Neural cell (in vitro differentiated cells): ENCODE measurements at regions not wholly inside any gene's neighbourhood (a gene's known extent, or its start where the extent isn't known, plus 50 kb on each side); places are given as distances from the start of the nearest gene placed in this dataset.

Experiments used
- H2AFZ ChIP-seq: fragments of 200-600, 300-800 bp; sonication (generic), shearing (Covaris generic); 2 replicates; pipeline ENCODE4 v1.6.0; 2014; ENCODE audit warnings: low read depth, mild to moderate bottlenecking, antibody characterized with exemption, low read length, moderate library complexity
- H3F3A ChIP-seq: fragments of 200-600 bp; shearing (Covaris generic); 2 replicates; pipeline ENCODE4 v1.6.1; 2016; ENCODE audit warnings: mild to moderate bottlenecking, moderate library complexity, mixed read lengths, antibody characterized with exemption, low read length; ENCODE audit not compliant: insufficient read depth, poor library complexity, severe bottlenecking
- H3K27ac ChIP-seq: fragments of 200-600, 300-800 bp; sonication (generic), shearing (Covaris generic); 2 replicates; pipeline ENCODE4 v1.5.1; 2014; ENCODE audit warnings: mild to moderate bottlenecking, low read length, moderate library complexity
- H3K27me3 ChIP-seq: fragments of 300-800, 200-600 bp; sonication (generic), shearing (Covaris generic); 2 replicates; pipeline ENCODE4 v1.6.0; 2014; ENCODE audit warnings: mild to moderate bottlenecking, low read depth, low read length, moderate library complexity; ENCODE audit not compliant: insufficient read depth
- H3K36me3 ChIP-seq: fragments of 300-800, 200-600 bp; sonication (generic), shearing (Covaris generic); 2 replicates; pipeline ENCODE4 v1.5.1; 2014; ENCODE audit warnings: mild to moderate bottlenecking, antibody characterized with exemption, low read length, moderate library complexity; ENCODE audit not compliant: insufficient read depth
- H3K4me2 ChIP-seq: fragments of 300-800, 200-600 bp; sonication (generic), shearing (Covaris generic); 2 replicates; pipeline ENCODE4 v1.6.0; 2014; ENCODE audit warnings: mild to moderate bottlenecking, low read length
- H3K4me3 ChIP-seq: fragments of 300-800, 200-600 bp; sonication (generic), shearing (Covaris generic); 2 replicates; pipeline ENCODE4 v1.5.1; 2014; ENCODE audit warnings: mild to moderate bottlenecking, low read length, moderate library complexity
- H3K79me2 ChIP-seq: fragments of 200-600 bp; shearing (Covaris generic); replicated peaks from 2 replicates; pipeline ENCODE4 v1.6.0; 2014; ENCODE audit warnings: mild to moderate bottlenecking, low read length, moderate library complexity; ENCODE audit not compliant: insufficient read depth
- H3K9ac ChIP-seq: fragments of 300-800, 200-600 bp; sonication (generic), shearing (Covaris generic); 2 replicates; pipeline ENCODE4 v1.6.1; 2016; ENCODE audit warnings: mild to moderate bottlenecking, low read length, mixed read lengths
- H3K9me2 ChIP-seq: fragments of 200-600 bp; shearing (Covaris generic); 2 replicates; pipeline ENCODE4 v1.6.1; 2016; ENCODE audit warnings: mild to moderate bottlenecking, low read length, mixed read lengths; ENCODE audit not compliant: insufficient read depth
- H3K9me3 ChIP-seq: fragments of 200-600, 300-800 bp; sonication (generic), shearing (Covaris generic); 2 replicates; pipeline ENCODE4 v1.6.1; 2016; ENCODE audit warnings: mild to moderate bottlenecking, mixed run types, low read length, moderate library complexity, mixed read lengths
- H4K20me1 ChIP-seq: fragments of 200-600 bp; shearing (Covaris generic); 2 replicates; pipeline ENCODE4 v1.6.1; 2016; ENCODE audit warnings: mild to moderate bottlenecking, mixed run types; ENCODE audit not compliant: insufficient read depth
- EP300 ChIP-seq: fragments of 450-650 bp; conservative IDR thresholded peaks from 2 replicates; pipeline ENCODE4 v1.6.1; 2014; ENCODE audit warnings: antibody characterized with exemption, mild to moderate bottlenecking, moderate library complexity; ENCODE audit not compliant: poor library complexity, severe bottlenecking
- EZH2 ChIP-seq: fragments of 200-600, 300-800 bp; shearing (Covaris generic), sonication (generic); IDR thresholded peaks from 2 replicates; pipeline ENCODE4 v1.6.1; 2014; ENCODE audit warnings: antibody characterized with exemption, low read length, borderline replicate concordance, mild to moderate bottlenecking; ENCODE audit not compliant: insufficient read depth, poor library complexity, severe bottlenecking
- MXI1 ChIP-seq: fragments of 450-650 bp; conservative IDR thresholded peaks from 2 replicates; pipeline ENCODE4 v1.6.1; 2014; ENCODE audit warnings: antibody characterized with exemption, mild to moderate bottlenecking; ENCODE audit not compliant: poor library complexity, severe bottlenecking
- POLR2AphosphoS5 ChIP-seq: IDR thresholded peaks from 2 replicates; pipeline ENCODE4 v1.6.1; 2012
- RAD21 ChIP-seq: fragments of 450-650 bp; conservative IDR thresholded peaks from 2 replicates; pipeline ENCODE4 v1.6.1; 2014; ENCODE audit warnings: antibody characterized with exemption, mild to moderate bottlenecking, moderate library complexity
- SMC3 ChIP-seq: fragments of 450-650 bp; conservative IDR thresholded peaks from 2 replicates; pipeline ENCODE4 v1.6.1; 2014; ENCODE audit warnings: antibody characterized with exemption, mild to moderate bottlenecking, moderate library complexity; ENCODE audit not compliant: poor library complexity
- TAF1 ChIP-seq: IDR thresholded peaks from 2 replicates; pipeline ENCODE4 v1.6.1; 2012; ENCODE audit warnings: low read depth
- TF ChIP-seq, protein P1 (sequence below): IDR thresholded peaks from 2 replicates; pipeline ENCODE4 v1.6.1; 2012; ENCODE audit warnings: borderline replicate concordance
- TF ChIP-seq, protein P2 (sequence below): fragments of 450-650 bp; IDR thresholded peaks from 2 replicates; pipeline ENCODE4 v1.5.1; 2014; ENCODE audit warnings: antibody characterized with exemption, mild to moderate bottlenecking, moderate library complexity; ENCODE audit not compliant: poor library complexity, severe bottlenecking

DNA sequence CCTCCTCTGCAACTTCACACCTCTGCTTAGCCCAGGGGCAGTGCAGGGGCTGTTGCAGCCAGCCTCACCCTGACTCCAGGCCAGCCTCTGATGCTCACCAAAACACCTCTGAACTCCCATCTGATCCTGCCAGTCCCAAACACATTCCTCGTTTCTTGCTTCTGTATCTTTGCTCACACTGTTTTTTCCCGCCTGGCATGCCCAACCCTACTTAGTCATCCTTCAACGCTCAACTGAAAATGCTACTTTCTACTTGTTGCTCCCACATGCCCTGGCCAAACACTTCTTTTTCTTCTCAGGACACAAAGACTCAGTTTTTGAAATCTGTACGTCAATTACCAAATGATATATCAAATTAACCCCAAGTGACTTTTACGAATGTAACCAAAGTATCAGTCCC is 140.8 kb upstream of the ZBED5 start:
- Histone ChIP-seq H3K9ac (no peak overlapping the region), H4K20me1 (no peaks in the 10 kb centered on the region), H3K27ac (no peak overlapping the region), H3K36me3 (no peaks in the 10 kb centered on the region), H3K27me3 (no peaks in the 10 kb centered on the region), H3K4me2 (no peak overlapping the region), H3F3A (no peaks in the 10 kb centered on the region), H3K79me2 (no peaks in the 10 kb centered on the region), H3K9me3 (no peaks in the 10 kb centered on the region), H3K4me3 (no peak overlapping the region), H2AFZ (no peak overlapping the region), H3K9me2 (no peaks in the 10 kb centered on the region)
- TF ChIP-seq TAF1, result no peak

DNA sequence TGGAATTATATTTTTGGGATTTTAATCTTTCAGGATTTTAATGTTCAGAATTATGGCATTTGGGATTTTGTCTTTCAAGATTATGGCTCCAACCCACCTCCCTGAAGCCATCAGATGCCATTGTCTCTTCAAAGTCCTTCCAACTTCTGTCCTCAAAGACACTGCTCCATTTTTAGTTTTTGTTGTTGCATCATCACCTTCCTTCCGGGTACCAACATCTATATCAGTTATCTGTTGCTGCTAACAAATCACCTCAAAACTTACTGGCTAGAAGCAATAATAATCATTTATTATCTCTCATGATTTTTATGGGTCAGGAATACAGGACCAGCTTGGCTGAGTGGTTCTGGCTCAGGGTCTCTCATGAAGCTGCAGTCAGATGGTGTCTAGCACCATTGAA is 138.8 kb upstream of the ZBED5 start:
- no peaks in the 10 kb centered on the region for H3K79me2 ChIP-seq
- H3K4me2 ChIP-seq, result no peak overlapping the region
- H3K9me2 ChIP-seq, result no peaks in the 10 kb centered on the region
- H4K20me1 ChIP-seq, result no peaks in the 10 kb centered on the region
- no peaks in the 10 kb centered on the region for H3K36me3 ChIP-seq
- no peaks in the 10 kb centered on the region for H3K27me3 ChIP-seq
- no peak overlapping the region for H3K4me3 ChIP-seq
- H2AFZ ChIP-seq, result no peak overlapping the region
- no peak overlapping the region for H3K27ac ChIP-seq
- H3K9ac ChIP-seq, result no peak overlapping the region
- no peaks in the 10 kb centered on the region for H3K9me3 ChIP-seq
- TF ChIP-seq POLR2AphosphoS5, result no peak
- no peak for TF ChIP-seq RAD21
- no peak for TF ChIP-seq MXI1
- TF ChIP-seq TAF1, result no peak
- no peak for TF ChIP-seq EP300
- TF ChIP-seq EZH2, result no peak
- TF ChIP-seq, protein P1, sequence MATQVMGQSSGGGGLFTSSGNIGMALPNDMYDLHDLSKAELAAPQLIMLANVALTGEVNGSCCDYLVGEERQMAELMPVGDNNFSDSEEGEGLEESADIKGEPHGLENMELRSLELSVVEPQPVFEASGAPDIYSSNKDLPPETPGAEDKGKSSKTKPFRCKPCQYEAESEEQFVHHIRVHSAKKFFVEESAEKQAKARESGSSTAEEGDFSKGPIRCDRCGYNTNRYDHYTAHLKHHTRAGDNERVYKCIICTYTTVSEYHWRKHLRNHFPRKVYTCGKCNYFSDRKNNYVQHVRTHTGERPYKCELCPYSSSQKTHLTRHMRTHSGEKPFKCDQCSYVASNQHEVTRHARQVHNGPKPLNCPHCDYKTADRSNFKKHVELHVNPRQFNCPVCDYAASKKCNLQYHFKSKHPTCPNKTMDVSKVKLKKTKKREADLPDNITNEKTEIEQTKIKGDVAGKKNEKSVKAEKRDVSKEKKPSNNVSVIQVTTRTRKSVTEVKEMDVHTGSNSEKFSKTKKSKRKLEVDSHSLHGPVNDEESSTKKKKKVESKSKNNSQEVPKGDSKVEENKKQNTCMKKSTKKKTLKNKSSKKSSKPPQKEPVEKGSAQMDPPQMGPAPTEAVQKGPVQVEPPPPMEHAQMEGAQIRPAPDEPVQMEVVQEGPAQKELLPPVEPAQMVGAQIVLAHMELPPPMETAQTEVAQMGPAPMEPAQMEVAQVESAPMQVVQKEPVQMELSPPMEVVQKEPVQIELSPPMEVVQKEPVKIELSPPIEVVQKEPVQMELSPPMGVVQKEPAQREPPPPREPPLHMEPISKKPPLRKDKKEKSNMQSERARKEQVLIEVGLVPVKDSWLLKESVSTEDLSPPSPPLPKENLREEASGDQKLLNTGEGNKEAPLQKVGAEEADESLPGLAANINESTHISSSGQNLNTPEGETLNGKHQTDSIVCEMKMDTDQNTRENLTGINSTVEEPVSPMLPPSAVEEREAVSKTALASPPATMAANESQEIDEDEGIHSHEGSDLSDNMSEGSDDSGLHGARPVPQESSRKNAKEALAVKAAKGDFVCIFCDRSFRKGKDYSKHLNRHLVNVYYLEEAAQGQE, result no peak
- TF ChIP-seq SMC3, result no peak
- TF ChIP-seq, protein P2, sequence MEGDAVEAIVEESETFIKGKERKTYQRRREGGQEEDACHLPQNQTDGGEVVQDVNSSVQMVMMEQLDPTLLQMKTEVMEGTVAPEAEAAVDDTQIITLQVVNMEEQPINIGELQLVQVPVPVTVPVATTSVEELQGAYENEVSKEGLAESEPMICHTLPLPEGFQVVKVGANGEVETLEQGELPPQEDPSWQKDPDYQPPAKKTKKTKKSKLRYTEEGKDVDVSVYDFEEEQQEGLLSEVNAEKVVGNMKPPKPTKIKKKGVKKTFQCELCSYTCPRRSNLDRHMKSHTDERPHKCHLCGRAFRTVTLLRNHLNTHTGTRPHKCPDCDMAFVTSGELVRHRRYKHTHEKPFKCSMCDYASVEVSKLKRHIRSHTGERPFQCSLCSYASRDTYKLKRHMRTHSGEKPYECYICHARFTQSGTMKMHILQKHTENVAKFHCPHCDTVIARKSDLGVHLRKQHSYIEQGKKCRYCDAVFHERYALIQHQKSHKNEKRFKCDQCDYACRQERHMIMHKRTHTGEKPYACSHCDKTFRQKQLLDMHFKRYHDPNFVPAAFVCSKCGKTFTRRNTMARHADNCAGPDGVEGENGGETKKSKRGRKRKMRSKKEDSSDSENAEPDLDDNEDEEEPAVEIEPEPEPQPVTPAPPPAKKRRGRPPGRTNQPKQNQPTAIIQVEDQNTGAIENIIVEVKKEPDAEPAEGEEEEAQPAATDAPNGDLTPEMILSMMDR, result no peak
- H3F3A ChIP-seq, result no peaks in the 10 kb centered on the region

DNA sequence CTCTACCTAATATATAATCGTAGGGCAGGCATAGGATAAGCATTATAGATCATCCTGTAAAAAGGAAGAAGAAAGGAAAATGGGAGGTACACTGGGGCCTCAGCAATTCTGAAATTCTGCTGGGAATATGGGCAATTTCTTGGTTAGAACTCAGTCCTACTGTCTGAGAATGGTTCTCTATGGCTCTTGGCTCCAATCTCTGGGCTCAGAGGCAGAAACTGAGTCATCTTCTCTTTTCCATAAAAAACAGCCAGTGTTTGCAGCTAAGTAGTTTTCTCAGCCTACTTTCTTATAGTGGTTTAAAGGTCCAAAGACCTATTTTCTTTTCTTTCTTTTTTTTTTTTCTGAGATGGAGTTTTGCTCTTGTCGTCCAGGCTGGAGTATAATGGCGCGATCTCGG is 135.8 kb upstream of the ZBED5 start:
- H3K9ac ChIP-seq, result no peak overlapping the region
- H3F3A ChIP-seq, result no peaks in the 10 kb centered on the region
- no peaks in the 10 kb centered on the region for H3K27me3 ChIP-seq
- H3K27ac ChIP-seq, result no peak overlapping the region
- no peak overlapping the region for H3K4me3 ChIP-seq
- H2AFZ ChIP-seq, result no peak overlapping the region
- H3K4me2 ChIP-seq, result no peak overlapping the region
- TF ChIP-seq, protein P2, result no peak
- no peak for TF ChIP-seq TAF1
- no peak for TF ChIP-seq MXI1
- TF ChIP-seq RAD21, result no peak
- TF ChIP-seq EP300, result no peak
- TF ChIP-seq POLR2AphosphoS5, result no peak
- TF ChIP-seq, protein P1, result no peak
- TF ChIP-seq SMC3, result no peak
- TF ChIP-seq EZH2, result no peak
- no peaks in the 10 kb centered on the region for H3K9me2 ChIP-seq
- H3K9me3 ChIP-seq, result no peaks in the 10 kb centered on the region
- no peaks in the 10 kb centered on the region for H3K36me3 ChIP-seq
- H4K20me1 ChIP-seq, result no peaks in the 10 kb centered on the region
- no peaks in the 10 kb centered on the region for H3K79me2 ChIP-seq
